ENCODE measurements at regions not wholly inside any gene's neighbourhood (a gene's known extent, or its start where the extent isn't known, plus 50 kb on each side); places are given as distances from the start of the nearest gene placed in this dataset.
A peak's percentile ranks its signal among the peaks of the same experiment; 100 is the strongest.
"Not testable (repeated sequence)": the region's sequence is repeated elsewhere in the genome, so short reads cannot be mapped to it uniquely, and the experiment has no call there.

DNA sequence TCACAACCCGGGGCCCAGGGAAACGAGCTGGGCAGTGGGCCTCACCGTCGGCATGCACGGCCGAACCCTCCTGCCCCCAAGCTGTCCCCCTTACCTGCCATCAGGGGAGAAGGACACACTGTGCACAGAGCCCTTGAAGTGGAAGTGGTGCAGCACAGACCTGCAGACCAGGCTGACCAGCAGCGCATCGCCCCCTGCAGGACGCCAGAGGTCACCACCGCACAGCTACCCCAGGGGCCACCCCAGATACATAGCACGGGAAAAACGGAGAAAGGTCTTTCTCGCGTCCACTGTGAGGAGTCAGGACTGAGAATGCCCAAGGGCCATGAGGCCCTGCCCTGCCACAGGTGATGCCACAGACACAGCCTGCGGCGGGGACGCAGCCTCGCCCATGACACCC is 5373.7 kb upstream of the TPTE start:
- TF ChIP-seq, protein P1, sequence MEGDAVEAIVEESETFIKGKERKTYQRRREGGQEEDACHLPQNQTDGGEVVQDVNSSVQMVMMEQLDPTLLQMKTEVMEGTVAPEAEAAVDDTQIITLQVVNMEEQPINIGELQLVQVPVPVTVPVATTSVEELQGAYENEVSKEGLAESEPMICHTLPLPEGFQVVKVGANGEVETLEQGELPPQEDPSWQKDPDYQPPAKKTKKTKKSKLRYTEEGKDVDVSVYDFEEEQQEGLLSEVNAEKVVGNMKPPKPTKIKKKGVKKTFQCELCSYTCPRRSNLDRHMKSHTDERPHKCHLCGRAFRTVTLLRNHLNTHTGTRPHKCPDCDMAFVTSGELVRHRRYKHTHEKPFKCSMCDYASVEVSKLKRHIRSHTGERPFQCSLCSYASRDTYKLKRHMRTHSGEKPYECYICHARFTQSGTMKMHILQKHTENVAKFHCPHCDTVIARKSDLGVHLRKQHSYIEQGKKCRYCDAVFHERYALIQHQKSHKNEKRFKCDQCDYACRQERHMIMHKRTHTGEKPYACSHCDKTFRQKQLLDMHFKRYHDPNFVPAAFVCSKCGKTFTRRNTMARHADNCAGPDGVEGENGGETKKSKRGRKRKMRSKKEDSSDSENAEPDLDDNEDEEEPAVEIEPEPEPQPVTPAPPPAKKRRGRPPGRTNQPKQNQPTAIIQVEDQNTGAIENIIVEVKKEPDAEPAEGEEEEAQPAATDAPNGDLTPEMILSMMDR (IDR thresholded peaks at IDR 0.05; ENCODE audit: low read depth, low read length): peak; percentile 3

DNA sequence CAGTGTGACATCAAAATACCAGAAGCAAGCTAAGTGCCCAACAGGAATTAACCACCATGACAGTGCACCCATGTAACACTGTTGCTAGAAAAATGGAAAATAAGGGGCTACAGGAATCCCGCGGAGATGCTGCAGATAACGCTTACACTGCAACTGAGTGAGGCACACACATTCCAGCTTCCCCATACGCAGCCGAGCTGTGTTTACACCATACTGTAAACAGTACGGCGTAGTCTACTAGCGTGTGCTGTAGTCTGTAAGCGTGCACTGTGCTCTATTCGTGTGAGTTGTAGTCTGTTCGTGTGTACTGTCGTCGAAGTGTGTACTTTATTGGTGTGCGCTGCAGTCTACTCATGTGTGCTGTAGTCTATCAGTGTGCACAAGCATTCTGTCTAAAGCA is 5372.2 kb upstream of the TPTE start:
- not testable (repeated sequence) for DNase-seq (ENCODE audit: low read depth)

More for the DNA sequence above, 5373.7 kb upstream of the TPTE start:
- not testable (repeated sequence) for H3K4me3 ChIP-seq (ENCODE audit: low read depth, low read length); DNase-seq (ENCODE audit: low read depth)

DNA sequence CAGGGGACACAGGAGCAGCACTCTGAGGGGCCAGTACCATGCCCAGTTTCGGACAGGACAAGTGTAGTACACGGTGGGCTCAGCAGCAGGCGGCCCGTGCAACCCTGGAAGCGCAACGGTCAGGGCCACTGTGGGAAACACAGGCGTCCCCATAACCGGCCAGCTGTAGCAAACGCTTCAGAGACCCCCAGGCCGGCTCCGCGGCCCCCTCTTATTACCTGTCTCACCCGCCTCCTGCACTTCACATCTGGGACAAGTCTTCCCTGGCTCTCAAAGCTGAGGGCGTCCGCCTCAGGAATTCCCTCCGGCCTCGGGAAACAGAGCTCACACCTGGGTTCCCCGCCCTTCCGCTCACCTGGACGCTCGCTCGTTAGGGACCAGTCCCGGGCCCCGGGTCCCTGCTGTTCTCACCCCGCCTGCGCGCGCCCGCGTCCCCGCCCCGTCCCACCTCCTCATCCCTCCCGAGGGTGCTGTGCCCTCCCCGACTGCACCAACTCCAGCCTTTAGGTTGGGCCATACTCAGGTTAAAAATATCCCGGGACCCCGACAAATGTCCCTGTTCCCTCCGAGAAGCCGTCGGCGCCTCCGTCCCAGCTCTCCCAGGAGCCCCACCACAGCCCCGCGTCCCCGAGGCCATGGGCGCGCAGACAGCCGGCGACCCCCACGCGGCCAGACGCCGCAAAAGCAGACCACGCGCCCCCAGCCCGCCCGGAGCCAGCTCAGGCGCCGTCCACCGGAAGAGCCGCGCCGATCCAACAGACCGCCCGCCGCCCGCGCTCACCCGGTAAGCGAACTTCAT is 5367.3 kb upstream of the TPTE start:
- not testable (repeated sequence) for H3K4me3 ChIP-seq (ENCODE audit: low read depth, low read length); DNase-seq (ENCODE audit: low read depth)

More for the DNA sequence above, 5372.2 kb upstream of the TPTE start:
- H3K4me3 ChIP-seq (ENCODE audit: low read depth, low read length): not testable (repeated sequence)

DNA sequence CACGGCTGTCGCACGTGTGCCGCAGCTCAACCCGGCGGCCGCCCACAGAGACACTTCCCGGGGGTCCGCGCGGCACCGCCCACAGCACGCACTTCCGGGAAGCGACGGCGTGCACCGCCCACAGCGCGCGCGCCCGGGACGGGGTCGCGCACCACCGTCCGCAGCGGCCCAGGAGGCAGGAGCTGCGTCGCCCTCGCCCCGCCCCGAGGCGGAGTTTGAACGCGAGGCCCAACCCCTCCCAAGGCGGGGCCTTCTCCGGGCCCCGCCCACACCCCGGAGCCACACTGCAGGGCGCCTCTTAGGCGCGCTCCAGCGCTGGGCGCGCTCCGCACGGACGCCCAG is 5366.8 kb upstream of the TPTE start:
- not testable (repeated sequence) for H3K4me3 ChIP-seq (ENCODE audit: low read depth, low read length)
- peak; percentile 78 for DNase-seq (ENCODE audit: low read depth)

DNA sequence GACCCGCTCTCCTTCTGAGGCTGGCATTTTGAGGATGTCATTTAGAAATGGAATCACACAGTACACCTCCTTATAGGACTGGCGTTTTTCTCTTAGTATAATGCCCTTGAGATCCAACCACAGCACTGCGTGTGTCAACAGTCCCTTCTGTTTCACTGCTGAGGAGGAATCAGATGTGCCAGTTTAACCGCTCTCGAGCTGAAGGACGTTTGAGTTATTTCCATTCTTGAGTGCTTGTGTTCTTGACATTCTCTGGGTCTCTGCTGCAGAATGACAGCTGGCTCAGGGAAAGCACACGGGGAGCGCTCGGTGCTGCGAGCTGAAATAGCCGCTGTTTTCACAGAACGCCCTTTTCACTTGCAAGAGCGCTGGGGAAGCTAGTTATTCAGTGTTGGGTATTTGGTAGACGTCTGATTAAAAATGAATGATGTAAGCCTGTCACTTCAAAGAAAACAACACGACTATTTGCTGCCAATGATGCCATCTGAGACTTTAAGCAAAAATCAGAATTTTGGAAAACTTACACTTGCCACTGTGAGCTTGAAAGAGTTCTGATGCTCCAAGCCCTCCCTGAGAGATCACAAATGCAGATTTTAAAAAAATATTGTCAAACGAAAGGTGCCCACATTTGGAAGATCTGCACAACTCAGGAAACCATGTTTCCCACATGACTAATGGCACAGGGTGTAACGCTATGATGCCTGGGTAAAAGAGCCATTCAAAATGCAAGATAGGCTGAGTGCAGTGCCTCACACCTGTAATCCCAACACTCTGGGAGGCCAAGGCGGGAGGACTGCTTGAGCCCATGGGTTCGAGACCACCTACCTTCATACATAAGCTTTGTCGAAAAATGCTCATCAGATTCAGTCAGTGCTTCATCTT is 5358.4 kb upstream of the TPTE start:
- not testable (repeated sequence) for DNase-seq (ENCODE audit: low read depth)

DNA sequence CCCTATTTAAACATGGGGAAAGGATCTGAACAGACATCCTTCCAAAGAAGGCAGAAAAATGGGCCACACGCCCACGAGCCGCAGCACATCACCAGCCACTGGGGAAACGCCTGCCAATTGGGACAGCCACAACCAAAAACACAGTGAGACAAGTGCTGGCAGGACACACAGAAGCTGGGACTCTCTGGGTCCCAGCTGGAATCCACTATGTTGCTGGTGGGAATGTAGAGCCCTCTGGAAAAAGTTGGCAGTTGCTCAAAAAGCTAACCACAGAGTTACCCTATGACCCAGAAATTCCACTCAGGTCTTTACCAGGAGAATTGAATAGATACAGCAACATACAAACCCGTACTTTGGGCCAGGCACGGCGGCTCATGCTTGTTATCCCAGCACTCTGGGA is 5355.6 kb upstream of the TPTE start:
- not testable (repeated sequence) for DNase-seq (ENCODE audit: low read depth); H3K4me3 ChIP-seq (ENCODE audit: low read depth, low read length)

More for the DNA sequence above, 5358.4 kb upstream of the TPTE start:
- not testable (repeated sequence) for H3K4me3 ChIP-seq (ENCODE audit: low read depth, low read length)

All from NB4 (cell line).